HepG2 (cell line): ENCODE measurements at regions not wholly inside any gene's neighbourhood (a gene's known extent, or its start where the extent isn't known, plus 50 kb on each side); places are given as distances from the start of the nearest gene placed in this dataset.

Experiments
- ATAC-seq: fragments of 200-7000 bp; cut with Tn5 transposase; 3 replicates; pipeline ENCODE4 v1.9.1; 2020; ENCODE audit warnings: mild to moderate bottlenecking, moderate library complexity
- BruUV-seq: library from RNA; stranded (reverse); fragments of 400-500 nt; replicated peaks from 2 replicates; lab custom pipeline; 2021; lab: Mats Ljungman, UMichigan
- CTCF ChIA-PET: fragments of 300-600 bp; formaldehyde crosslinking; extraction: SDS; loops from one replicate; lab custom pipeline; 2021; ENCODE audit warnings: low total read pairs, inconsistent platforms, low intra/inter-chr PET ratio; lab: Yijun Ruan, JAX
- POLR2A ChIA-PET: fragments of 350-600 bp; sonication (Branson Sonifier 250); formaldehyde crosslinking; loops from one replicate; lab custom pipeline; 2020; ENCODE audit warnings: antibody characterized with exemption, inconsistent platforms; lab: Yijun Ruan, JAX
- DNase-seq: peaks from one replicate; pipeline ENCODE4 v3.0.0-alpha.2; 2015; ENCODE audit warnings: low spot score
- FAIRE-seq: peaks from 3 replicates; lab custom pipeline; 2011; peaks lifted over from hg19 to GRCh38; lab: Jason Lieb, UNC
- H2AFZ ChIP-seq: one replicate; pipeline ENCODE4 v1.6.1; 2011; ENCODE audit warnings: low read length, inconsistent platforms
- H3K27ac ChIP-seq: fragments of 300-600 bp; 3 replicates; pipeline ENCODE4 v1.8.0; 2011; ENCODE audit warnings: mixed run types, mild to moderate bottlenecking, mixed read lengths, low read length, inconsistent platforms; ENCODE audit not compliant: insufficient read depth; ENCODE audit errors: extremely low read length
- H3K27me3 ChIP-seq, 2 experiments: fragments of 200-600 bp in 1 of 2; 2 replicates in 1 of 2; 3 replicates in 1 of 2; pipeline versions ENCODE4 v1.6.0 to v1.8.0; 2011; ENCODE audit warnings: low read length in 2 of 2, mild to moderate bottlenecking in 2 of 2, moderate library complexity in 2 of 2, inconsistent platforms in 1 of 2; ENCODE audit not compliant: insufficient read depth in 2 of 2, control insufficient read depth in 1 of 2
- H3K36me3 ChIP-seq, 2 experiments: fragments of 200-600 bp in 1 of 2; replicated peaks in 1 of 2; 2 replicates in 1 of 2; 3 replicates in 1 of 2; pipeline versions ENCODE4 v1.5.1 to v1.8.0; 2011; ENCODE audit warnings: low read length in 2 of 2, inconsistent platforms in 1 of 2; ENCODE audit not compliant: insufficient read depth in 2 of 2, control insufficient read depth in 1 of 2
- H3K4me1 ChIP-seq: 2 replicates; pipeline ENCODE4 v1.5.1; 2012; ENCODE audit warnings: low read length, inconsistent platforms; ENCODE audit not compliant: insufficient read depth
- H3K4me2 ChIP-seq: 2 replicates; pipeline ENCODE4 v1.6.0; 2011; ENCODE audit warnings: low read depth, low read length, inconsistent platforms
- H3K4me3 ChIP-seq, 3 experiments: fragments of 200-600 bp in 1 of 3; sonication (generic), shearing (Covaris generic) in 1 of 3; replicated peaks in 1 of 3; 2 replicates each; pipeline ENCODE4 v1.5.1; 2011 to 2016; ENCODE audit warnings: low read length in 3 of 3, inconsistent platforms in 2 of 3, low read depth in 2 of 3, mild to moderate bottlenecking in 2 of 3, control low read depth in 1 of 3, mixed read lengths in 1 of 3; ENCODE audit not compliant: insufficient read depth in 1 of 3
- H3K79me2 ChIP-seq: one replicate; pipeline ENCODE4 v1.6.1; 2011; ENCODE audit warnings: low read length, inconsistent platforms; ENCODE audit not compliant: insufficient read depth
- H3K9ac ChIP-seq: 2 replicates; pipeline ENCODE4 v1.6.0; 2011; ENCODE audit warnings: mild to moderate bottlenecking, low read depth, low read length, inconsistent platforms; ENCODE audit not compliant: insufficient read depth
- H3K9me3 ChIP-seq: 2 replicates; pipeline ENCODE4 v1.5.1; 2012; ENCODE audit warnings: mild to moderate bottlenecking, low read length
- H4K20me1 ChIP-seq: 2 replicates; pipeline ENCODE4 v1.6.0; 2011; ENCODE audit warnings: inconsistent platforms, mild to moderate bottlenecking, low read length, moderate library complexity; ENCODE audit not compliant: insufficient read depth
- ATF3 ChIP-seq: sonication (generic); formaldehyde crosslinking; IDR thresholded peaks from 2 replicates; pipeline ENCODE4 v1.4.0; 2020; ENCODE audit warnings: missing genetic modification reagents
- HDAC6 ChIP-seq: fragments of 200-600 bp; sonication (generic); IDR thresholded peaks from 2 replicates; pipeline ENCODE4 v1.7.0; 2017; ENCODE audit warnings: mild to moderate bottlenecking, antibody characterized with exemption, low read length, low read depth
- NPAS2 ChIP-seq: sonication (generic); formaldehyde crosslinking; IDR thresholded peaks from 2 replicates; pipeline ENCODE4 v1.8.0; 2022; ENCODE audit warnings: mild to moderate bottlenecking, missing genetic modification reagents, borderline replicate concordance
- NR2F1 ChIP-seq, 2 experiments: fragments of 450-650 bp in 1 of 2; formaldehyde crosslinking in 1 of 2; IDR thresholded peaks; 2 replicates each; pipeline versions ENCODE4 v1.5.0 to v1.6.1; 2016 to 2020; ENCODE audit warnings: mild to moderate bottlenecking in 1 of 2, missing compliant biosample characterization in 1 of 2, missing genetic modification reagents in 1 of 2, moderate library complexity in 1 of 2
- RNF219 ChIP-seq: sonication (generic); formaldehyde crosslinking; IDR thresholded peaks from 2 replicates; pipeline ENCODE4 v1.5.0; 2020; ENCODE audit warnings: mild to moderate bottlenecking, missing genetic modification reagents
- YY1 ChIP-seq: IDR thresholded peaks from 2 replicates; pipeline ENCODE4 v1.6.1; 2011; ENCODE audit warnings: low read length, low read depth, moderate library complexity, mild to moderate bottlenecking; ENCODE audit not compliant: insufficient read depth, insufficient replicate concordance
- ZNF280D ChIP-seq: sonication (generic); formaldehyde crosslinking; IDR thresholded peaks from 2 replicates; pipeline ENCODE4 v1.5.1; 2020; ENCODE audit warnings: mild to moderate bottlenecking, missing genetic modification reagents
- ZNF33A ChIP-seq: sonication (generic); formaldehyde crosslinking; IDR thresholded peaks from 2 replicates; pipeline ENCODE4 v1.5.1; 2020; ENCODE audit warnings: missing genetic modification reagents, mild to moderate bottlenecking, moderate library complexity, borderline replicate concordance
- ZNF605 ChIP-seq: sonication (generic); formaldehyde crosslinking; IDR thresholded peaks from 2 replicates; pipeline ENCODE4 v1.8.0; 2022; ENCODE audit warnings: mild to moderate bottlenecking, missing genetic modification reagents
- ZNF782 ChIP-seq: sonication (generic); formaldehyde crosslinking; IDR thresholded peaks from 2 replicates; pipeline ENCODE4 v1.4.0; 2020; ENCODE audit warnings: missing genetic modification reagents, mild to moderate bottlenecking, borderline replicate concordance
- WGBS: methylation state at CpG from one replicate; pipeline ENCODE4 v1.1.6; 2017; ENCODE audit warnings: low lambda C conversion rate; 5-methylcytosine and 5-hydroxymethylcytosine counted together
- in situ Hi-C: cut with HindIII; loops from 2 replicates; pipeline ENCODE4 v1.10.0; 2017; ENCODE audit warnings: low pct_unique_long_range_greater_than_20kb; ENCODE audit not compliant: extremely low pct_ligation_motif_present
- intact Hi-C: fragments of 100-400 bp; cut with micrococcal nuclease; formaldehyde crosslinking; loops from one replicate; pipeline ENCODE4 v1.10.0; 2022; ENCODE audit not compliant: unreplicated experiment

GRCh38 chr4:175988511-175988910, 77.1 kb upstream of the WDR17 start:
- POLR2A ChIA-PET: no interaction called here
- no peak for ATAC-seq
- 0% methylated on average over 1 of the region's 1 CpG for WGBS
- Histone ChIP-seq H3K9me3 (no peaks in the 10 kb centered on the region), H4K20me1 (no peaks in the 10 kb centered on the region), H3K4me2 (no peak overlapping the region)
- no TSS peak for BruUV-seq
- TF ChIP-seq YY1 (no peak), ZNF605 (CRISPR knock-in tag) (no peak), NPAS2 (CRISPR knock-in tag) (no peak), RNF219 (CRISPR knock-in tag) (no peak), ZNF280D (CRISPR knock-in tag) (no peak), NR2F1 (CRISPR knock-in tag; IDR thresholded peaks at IDR 0.05) (no peak), ZNF782 (CRISPR knock-in tag) (no peak), HDAC6 (no peak), ATF3 (CRISPR knock-in tag) (no peak), ZNF33A (CRISPR knock-in tag) (no peak)
- TF ChIP-seq, all 625 proteins: peak for 0
- Histone ChIP-seq H3K4me3 (no peak overlapping the region), H3K36me3 (no peaks in the 10 kb centered on the region), H3K79me2 (no peaks in the 10 kb centered on the region), H3K4me1 (no peaks in the 10 kb centered on the region), H3K27me3 (no peaks in the 10 kb centered on the region; a peak in 1 of 5 replicates), H2AFZ (no peak overlapping the region), H3K27ac (no peak overlapping the region), H3K9ac (no peak overlapping the region)
- in situ Hi-C loops: no loop called here
- CTCF ChIA-PET: no interaction called here
- no peak for DNase-seq
- FAIRE-seq: no peak
- intact Hi-C loops: no loop called here
